Epidermal melanocyte (primary cell): ENCODE measurements at regions not wholly inside any gene's neighbourhood (a gene's known extent, or its start where the extent isn't known, plus 50 kb on each side); places are given as distances from the start of the nearest gene placed in this dataset.
"Not testable (repeated sequence)": the region's sequence is repeated elsewhere in the genome, so short reads cannot be mapped to it uniquely, and the experiment has no call there.

Experiments used
- DNase-seq: peaks from one replicate; pipeline ENCODE4 v3.0.0; 2011; ENCODE audit warnings: low spot score; ENCODE audit not compliant: insufficient read length

- DNase-seq: not testable (repeated sequence)
These were observed 471.9 kb downstream of the FOXD4L5 start for GRCh38 chr9:64813072-64813471.

- not testable (repeated sequence) for DNase-seq
These were observed 506.3 kb downstream of the FOXD4L5 start for GRCh38 chr9:64778667-64779066.

GRCh38 chr9:64776269-64776668 is 508.7 kb downstream of the FOXD4L5 start:
- not testable (repeated sequence) for DNase-seq

GRCh38 chr9:64774813-64775793 is 509.9 kb downstream of the FOXD4L5 start:
- DNase-seq: peak; percentile 0

DNA sequence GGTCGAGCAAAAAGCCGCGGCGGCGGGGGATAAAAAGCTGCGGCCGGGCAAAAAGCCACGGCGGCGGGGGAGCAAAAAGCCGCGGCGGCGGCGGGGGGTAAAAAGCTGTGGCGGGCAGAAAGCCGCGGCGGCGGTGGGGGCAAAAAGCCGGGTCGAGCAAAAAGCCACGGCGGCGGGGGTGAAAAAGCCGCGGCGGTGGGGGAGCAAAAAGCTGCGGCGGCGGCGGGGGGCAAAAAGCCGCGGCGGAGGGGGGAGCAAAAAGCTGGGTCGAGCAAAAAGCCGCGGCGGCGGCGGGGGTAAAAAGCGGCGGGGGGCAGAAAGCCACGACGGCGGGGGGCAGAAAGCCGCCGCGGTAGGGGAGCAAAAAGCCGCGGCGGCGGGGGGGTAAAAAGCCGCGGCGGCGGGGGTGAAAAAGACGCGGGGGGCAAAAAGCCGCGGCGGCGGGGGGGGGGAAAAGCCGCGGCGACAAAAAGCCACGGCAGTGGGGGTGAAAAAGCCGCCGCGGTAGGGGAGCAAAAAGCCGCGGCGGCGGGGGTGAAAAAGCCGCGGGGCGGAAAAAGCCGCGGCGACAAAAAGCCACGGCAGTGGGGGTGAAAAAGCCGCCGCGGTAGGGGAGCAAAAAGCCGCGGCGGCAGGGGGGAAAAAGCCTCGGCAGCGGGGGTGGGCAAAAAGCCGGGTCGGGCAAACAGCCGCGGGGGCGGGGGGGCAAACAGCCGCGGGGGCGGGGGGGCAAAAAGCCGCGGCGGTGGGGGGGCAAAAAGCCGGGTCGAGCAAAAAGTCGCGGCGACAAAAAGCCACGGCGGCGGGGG is 510.8 kb downstream of the FOXD4L5 start:
- DNase-seq: not testable (repeated sequence)

- DNase-seq: no peak
These were observed 511.5 kb downstream of the FOXD4L5 start for GRCh38 chr9:64773491-64773931.

DNA sequence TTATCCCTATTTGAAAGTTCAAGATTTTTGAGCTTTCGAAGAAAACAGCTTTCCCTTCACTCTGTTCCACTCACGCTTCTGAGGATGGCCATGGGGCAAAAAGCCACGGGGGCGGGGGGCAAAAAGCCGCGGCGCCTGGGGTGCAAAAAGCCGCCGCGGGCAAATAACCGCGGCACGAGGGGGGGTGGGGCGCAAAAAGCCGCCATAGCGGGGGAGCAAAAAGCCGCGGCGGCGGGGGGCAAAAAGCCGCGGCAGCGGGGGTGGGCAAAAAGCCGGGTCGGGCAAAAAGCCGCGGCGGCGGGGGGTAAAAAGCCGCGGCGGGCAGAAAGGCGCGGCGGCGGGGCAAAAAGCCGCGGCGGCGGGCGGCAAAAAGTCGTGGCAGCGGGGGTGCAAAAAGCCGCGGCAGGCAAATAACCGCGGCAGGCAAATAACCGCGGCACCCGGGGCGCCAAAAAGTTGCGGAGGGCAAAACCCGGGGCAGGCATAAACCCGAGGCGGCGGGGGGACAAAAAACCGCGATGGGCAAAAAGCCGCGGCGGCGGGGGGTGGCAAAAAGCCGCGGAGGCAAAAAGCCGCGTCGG is 512.2 kb downstream of the FOXD4L5 start:
- DNase-seq: not testable (repeated sequence)

GRCh38 chr9:64772123-64772736 is 512.8 kb downstream of the FOXD4L5 start:
- DNase-seq: not testable (repeated sequence)
